GM10248 (cell line): ENCODE measurements at regions not wholly inside any gene's neighbourhood (a gene's known extent, or its start where the extent isn't known, plus 50 kb on each side); places are given as distances from the start of the nearest gene placed in this dataset.

Source experiments
- CTCF ChIA-PET: fragments of 300-600 bp; sonication (Branson Sonifier 250); formaldehyde crosslinking; extraction: SDS; loops from one replicate; lab custom pipeline; 2021; ENCODE audit warnings: antibody characterized with exemption; lab: Yijun Ruan, JAX
- POLR2A ChIA-PET: fragments of 350-650 bp; sonication (Branson Sonifier 250); formaldehyde crosslinking; extraction: SDS; loops from one replicate; lab custom pipeline; 2020; ENCODE audit warnings: antibody characterized with exemption; lab: Yijun Ruan, JAX
- DNase-seq: peaks from one replicate; pipeline ENCODE4 v3.0.0; 2012; ENCODE audit errors: extremely low spot score
- CTCF ChIP-seq: IDR thresholded peaks from 2 replicates; pipeline ENCODE4 v1.5.1; 2012; ENCODE audit warnings: mild to moderate bottlenecking, low read depth; ENCODE audit errors: extremely low read depth, missing control alignments, control extremely low read depth

DNA sequence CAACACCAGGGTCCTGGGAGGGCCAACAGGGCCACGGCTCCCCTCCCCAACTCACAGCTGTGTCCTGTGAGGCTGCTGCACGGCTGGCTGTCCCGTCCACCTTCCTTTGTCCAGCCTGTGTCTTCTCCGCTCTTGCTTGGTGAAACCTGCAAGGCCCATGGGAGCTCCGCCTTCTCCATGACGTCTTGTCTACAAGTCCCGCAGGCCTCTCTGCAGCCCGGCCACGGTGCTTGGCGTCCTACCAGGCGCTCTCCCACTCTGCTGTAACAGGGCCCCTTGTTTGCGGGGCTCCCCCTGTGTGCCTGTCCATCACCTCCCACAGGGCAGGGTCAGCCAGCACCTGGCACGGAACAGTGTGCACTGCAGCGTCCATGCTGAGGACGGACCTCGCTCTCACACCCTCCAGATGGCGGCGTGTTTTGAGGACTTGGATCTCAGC, 866.8 kb downstream of the TBC1D22A start:
- DNase-seq, result no peak
- no peak for TF ChIP-seq CTCF
- ChIA-PET CTCF (interaction anchor here (1.0 to 1.1 kb wide), 2 partner anchors 9 to 20 kb away, joined by 3 read pairs; no protein-coding TSS in a partner anchor), POLR2A (no interaction called here)

GRCh38 chr22:47628477-47629272, 866.2 kb downstream of the TBC1D22A start:
- no peak for TF ChIP-seq CTCF
- ChIA-PET CTCF (interaction anchor here (1.0 to 1.1 kb wide), 2 partner anchors 9 to 20 kb away, joined by 3 read pairs; no protein-coding TSS in a partner anchor), POLR2A (no interaction called here)
- DNase-seq, result no peak

GRCh38 chr22:47627556-47628253, 865.3 kb downstream of the TBC1D22A start:
- ChIA-PET POLR2A (no interaction called here), CTCF (no interaction called here)
- no peak for DNase-seq
- no peak for TF ChIP-seq CTCF

DNA sequence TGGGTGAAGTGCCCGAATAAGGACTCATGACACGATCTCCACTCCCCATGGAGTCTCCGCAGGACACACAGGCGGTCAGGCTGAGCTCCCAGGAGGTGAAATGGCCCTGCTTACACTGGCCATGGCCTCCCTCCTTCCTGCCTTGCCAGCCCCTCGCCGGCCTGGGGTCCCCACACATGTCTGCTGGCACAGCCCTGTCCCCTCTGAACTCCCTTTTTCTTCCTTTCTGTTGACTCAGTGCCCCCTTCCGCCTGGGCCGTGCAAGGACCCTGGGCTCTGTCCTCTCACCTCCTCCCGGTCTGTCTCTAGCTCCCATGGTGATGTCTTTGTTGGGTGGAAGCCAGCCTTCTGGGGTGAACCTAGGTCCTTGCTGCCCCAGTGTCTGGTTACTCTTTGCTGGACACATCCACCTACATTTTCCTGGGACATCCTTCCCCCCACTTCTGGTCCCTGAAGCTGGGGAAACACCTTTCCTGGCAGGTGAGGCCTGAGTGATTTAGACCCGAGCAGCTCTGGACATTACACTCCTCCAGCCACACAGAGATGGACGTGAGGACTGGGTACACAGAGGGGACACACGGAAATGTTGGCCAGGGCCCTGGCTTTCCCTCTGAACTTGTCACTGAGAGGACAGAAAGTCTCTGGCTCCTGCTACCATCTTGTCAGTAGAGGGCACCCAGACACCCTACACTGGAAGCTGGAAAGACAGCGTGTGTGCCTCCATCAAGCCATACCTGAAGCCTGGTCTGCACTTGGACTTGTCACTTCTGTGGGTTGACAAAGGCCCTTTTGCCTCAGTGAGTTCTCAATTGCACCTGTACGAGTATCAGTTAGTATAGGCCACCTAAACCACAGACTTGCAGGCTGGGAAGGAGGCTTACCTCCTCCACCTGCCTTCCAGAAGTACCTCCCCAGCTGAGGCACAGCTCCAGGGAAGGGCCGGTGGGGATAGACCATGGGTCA, 864.3 kb downstream of the TBC1D22A start:
- POLR2A ChIA-PET, result no interaction called here
- CTCF ChIA-PET, result no interaction called here
- no peak for TF ChIP-seq CTCF
- no peak for DNase-seq

DNA sequence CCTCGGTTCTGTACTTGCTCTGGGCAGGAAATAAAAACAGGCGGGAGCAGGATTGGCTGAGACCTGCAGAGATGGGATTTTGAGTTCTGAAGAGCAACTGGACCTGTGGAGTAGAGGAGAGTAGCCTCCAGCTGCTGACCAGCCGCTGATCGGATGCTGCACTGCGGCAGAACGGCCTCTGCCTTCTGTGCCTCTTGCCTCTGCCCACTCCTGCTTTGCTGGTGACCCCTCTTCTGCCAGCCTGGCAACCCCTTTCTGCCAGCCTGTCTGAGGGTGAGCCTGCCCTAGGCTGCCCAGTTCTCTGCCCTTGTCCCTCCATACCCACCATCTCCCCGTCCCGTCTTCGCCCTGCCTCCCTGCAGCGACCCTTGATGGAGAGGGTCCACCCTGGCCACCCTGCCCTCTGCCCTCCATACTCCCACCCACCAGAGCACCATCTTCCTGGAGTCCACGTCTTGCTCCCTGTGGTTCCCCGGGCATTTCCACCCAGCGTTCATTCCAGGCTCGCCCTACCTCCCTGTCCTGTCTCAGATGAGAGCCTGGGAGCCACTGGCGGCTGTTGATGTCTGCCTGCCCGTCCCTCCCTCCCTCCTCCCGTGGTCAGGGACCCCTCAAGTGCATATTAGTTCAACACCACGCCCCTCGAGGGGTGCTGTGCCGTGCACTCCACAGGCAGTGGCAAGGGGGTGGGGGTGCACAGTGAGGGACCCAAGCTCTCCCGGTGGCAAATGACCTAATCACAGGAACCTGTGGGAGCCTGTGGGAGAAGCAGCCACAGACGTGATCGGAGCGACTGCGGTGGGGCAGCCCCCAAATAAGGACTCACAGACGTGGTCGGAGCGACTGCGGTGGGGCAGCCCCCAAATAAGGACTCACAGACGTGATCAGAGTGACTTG, 863.3 kb downstream of the TBC1D22A start:
- DNase-seq, result no peak
- POLR2A ChIA-PET, result no interaction called here
- no peak for TF ChIP-seq CTCF
- CTCF ChIA-PET, result no interaction called here
